HEK293 (cell line): ENCODE measurements at regions not wholly inside any gene's neighbourhood (a gene's known extent, or its start where the extent isn't known, plus 50 kb on each side); places are given as distances from the start of the nearest gene placed in this dataset.

Experiments
- HOXA7 ChIP-seq: sonication (generic); formaldehyde crosslinking; IDR thresholded peaks from 2 replicates; pipeline ENCODE4 v1.8.1; 2022; ENCODE audit warnings: missing genetic modification reagents, borderline replicate concordance
- KLF10 ChIP-seq: fragments of 450-650 bp; IDR thresholded peaks from 2 replicates; pipeline ENCODE4 v1.5.1; 2018; ENCODE audit warnings: missing biosample characterization, mild to moderate bottlenecking, missing genetic modification characterization
- KLF7 ChIP-seq: fragments of 450-650 bp; formaldehyde crosslinking; IDR thresholded peaks from 2 replicates; pipeline ENCODE4 v1.5.1; 2016; ENCODE audit warnings: missing biosample characterization, missing genetic modification characterization, borderline replicate concordance
- MEIS1 ChIP-seq: sonication (generic); formaldehyde crosslinking; IDR thresholded peaks from 2 replicates; pipeline ENCODE4 v1.8.1; 2022; ENCODE audit warnings: missing genetic modification reagents, mild to moderate bottlenecking, borderline replicate concordance
- MYNN ChIP-seq: fragments of 450-650 bp; formaldehyde crosslinking; IDR thresholded peaks from 2 replicates; pipeline ENCODE4 v1.5.1; 2016; ENCODE audit warnings: missing biosample characterization, missing genetic modification characterization, borderline replicate concordance
- MZF1 ChIP-seq: fragments of 450-650 bp; formaldehyde crosslinking; IDR thresholded peaks from 2 replicates; pipeline ENCODE4 v1.5.1; 2017; ENCODE audit warnings: missing biosample characterization, missing genetic modification characterization, borderline replicate concordance
- OSR2 ChIP-seq: fragments of 450-650 bp; formaldehyde crosslinking; IDR thresholded peaks from 2 replicates; pipeline ENCODE4 v1.5.1; 2016; ENCODE audit warnings: missing biosample characterization, missing genetic modification characterization
- SALL2 ChIP-seq: fragments of 450-650 bp; formaldehyde crosslinking; IDR thresholded peaks from 2 replicates; pipeline ENCODE4 v1.5.0; 2017; ENCODE audit warnings: missing biosample characterization, mild to moderate bottlenecking, missing genetic modification characterization, borderline replicate concordance
- SP3 ChIP-seq: fragments of 450-650 bp; formaldehyde crosslinking; IDR thresholded peaks from 2 replicates; pipeline ENCODE4 v1.5.1; 2016; ENCODE audit warnings: missing biosample characterization, missing genetic modification characterization
- ZNF211 ChIP-seq: fragments of 450-650 bp; formaldehyde crosslinking; IDR thresholded peaks from 2 replicates; pipeline ENCODE4 v1.5.1; 2016; ENCODE audit warnings: low read depth, missing biosample characterization, missing genetic modification characterization
- ZNF335 ChIP-seq: fragments of 450-650 bp; formaldehyde crosslinking; conservative IDR thresholded peaks from 2 replicates; pipeline ENCODE4 v1.5.1; 2016; ENCODE audit warnings: missing biosample characterization, missing genetic modification characterization
- ZNF394 ChIP-seq: fragments of 450-650 bp; formaldehyde crosslinking; IDR thresholded peaks from 2 replicates; pipeline ENCODE4 v1.5.1; 2016; ENCODE audit warnings: missing biosample characterization, missing genetic modification characterization, mild to moderate bottlenecking, moderate library complexity, borderline replicate concordance
- ZNF426 ChIP-seq: fragments of 450-650 bp; formaldehyde crosslinking; IDR thresholded peaks from 2 replicates; pipeline ENCODE4 v1.5.1; 2017; ENCODE audit warnings: missing biosample characterization, missing genetic modification characterization, mild to moderate bottlenecking, inconsistent platforms, moderate library complexity
- ZNF664 ChIP-seq: fragments of 450-650 bp; formaldehyde crosslinking; IDR thresholded peaks from 2 replicates; pipeline ENCODE4 v1.5.1; 2016; ENCODE audit warnings: missing biosample characterization, missing genetic modification characterization
- ZNF76 ChIP-seq: fragments of 450-650 bp; formaldehyde crosslinking; IDR thresholded peaks from 2 replicates; pipeline ENCODE4; 2016; ENCODE audit warnings: low read depth, missing biosample characterization, missing genetic modification characterization, borderline replicate concordance
- ZNF791 ChIP-seq: fragments of 450-650 bp; formaldehyde crosslinking; IDR thresholded peaks from 2 replicates; pipeline ENCODE4 v1.5.1; 2016; ENCODE audit warnings: missing biosample characterization, missing genetic modification characterization
- ZSCAN23 ChIP-seq: fragments of 450-650 bp; formaldehyde crosslinking; IDR thresholded peaks from 2 replicates; pipeline ENCODE4 v1.5.1; 2016; ENCODE audit warnings: missing biosample characterization, missing genetic modification characterization
- TF ChIP-seq, protein P1 (sequence below): fragments of 450-650 bp; formaldehyde crosslinking; IDR thresholded peaks from 2 replicates; pipeline ENCODE4 v1.5.1; 2016; ENCODE audit warnings: missing biosample characterization, missing genetic modification characterization, borderline replicate concordance
- TF ChIP-seq, protein P2 (sequence below): fragments of 450-650 bp; formaldehyde crosslinking; conservative IDR thresholded peaks from 2 replicates; pipeline ENCODE4 v1.5.1; 2016; ENCODE audit warnings: low read depth, missing biosample characterization, missing genetic modification characterization
- TF ChIP-seq, protein P3 (sequence below): fragments of 450-650 bp; formaldehyde crosslinking; IDR thresholded peaks from 2 replicates; pipeline ENCODE4 v1.5.1; 2016; ENCODE audit warnings: missing biosample characterization, missing genetic modification characterization, low read depth
- TF ChIP-seq, protein P4 (sequence below): fragments of 450-650 bp; formaldehyde crosslinking; IDR thresholded peaks from 2 replicates; pipeline ENCODE4 v1.5.1; 2017; ENCODE audit warnings: missing biosample characterization, mild to moderate bottlenecking, missing genetic modification characterization, moderate library complexity
- TF ChIP-seq, protein P5 (sequence below): fragments of 450-650 bp; formaldehyde crosslinking; IDR thresholded peaks from 2 replicates; pipeline ENCODE4 v1.5.1; 2016; ENCODE audit warnings: missing biosample characterization, missing genetic modification characterization
- TF ChIP-seq, protein P6 (sequence below): fragments of 450-650 bp; formaldehyde crosslinking; IDR thresholded peaks from 2 replicates; pipeline ENCODE4 v1.5.1; 2016; ENCODE audit warnings: missing biosample characterization, missing genetic modification characterization

DNA sequence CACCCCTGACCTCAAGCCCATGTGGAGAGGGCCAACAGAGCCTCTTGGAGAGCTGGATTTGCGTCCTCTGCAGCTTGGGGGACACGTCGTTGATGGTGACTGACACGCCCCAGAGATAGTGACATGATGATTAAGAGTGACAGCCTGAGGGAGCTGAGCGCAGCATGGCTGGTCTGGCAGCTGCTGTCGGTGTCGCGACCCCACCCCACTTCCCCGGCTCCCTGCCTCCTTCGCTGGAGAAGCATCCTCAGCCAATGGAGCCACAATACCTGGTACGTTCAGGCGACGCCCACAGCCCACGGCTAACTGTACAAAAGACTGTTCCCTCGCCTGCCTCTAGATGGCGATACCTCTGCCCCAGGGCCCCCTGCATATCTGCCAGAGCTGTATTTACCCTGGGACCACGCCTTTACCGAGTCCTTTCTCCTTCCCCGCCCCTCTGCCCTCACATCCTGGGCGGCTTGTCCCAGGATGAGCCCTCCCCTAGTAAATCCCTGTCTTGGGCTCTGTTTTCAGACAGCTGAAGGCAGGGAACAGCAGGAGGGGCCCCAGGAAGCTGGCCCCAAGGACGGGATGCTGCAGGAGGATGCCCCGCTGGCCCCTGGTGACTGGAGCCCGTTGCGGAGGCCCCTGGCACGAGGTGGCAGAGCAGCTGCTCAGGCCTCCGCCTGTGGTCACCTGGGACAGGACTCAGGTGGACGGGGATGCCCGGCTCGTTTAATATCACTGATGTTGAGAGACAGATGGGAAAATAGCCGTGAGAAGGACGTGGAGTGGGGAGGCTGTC lies 90.6 kb downstream of the RPS6KA4 start (continued):
- TF ChIP-seq, protein P1, sequence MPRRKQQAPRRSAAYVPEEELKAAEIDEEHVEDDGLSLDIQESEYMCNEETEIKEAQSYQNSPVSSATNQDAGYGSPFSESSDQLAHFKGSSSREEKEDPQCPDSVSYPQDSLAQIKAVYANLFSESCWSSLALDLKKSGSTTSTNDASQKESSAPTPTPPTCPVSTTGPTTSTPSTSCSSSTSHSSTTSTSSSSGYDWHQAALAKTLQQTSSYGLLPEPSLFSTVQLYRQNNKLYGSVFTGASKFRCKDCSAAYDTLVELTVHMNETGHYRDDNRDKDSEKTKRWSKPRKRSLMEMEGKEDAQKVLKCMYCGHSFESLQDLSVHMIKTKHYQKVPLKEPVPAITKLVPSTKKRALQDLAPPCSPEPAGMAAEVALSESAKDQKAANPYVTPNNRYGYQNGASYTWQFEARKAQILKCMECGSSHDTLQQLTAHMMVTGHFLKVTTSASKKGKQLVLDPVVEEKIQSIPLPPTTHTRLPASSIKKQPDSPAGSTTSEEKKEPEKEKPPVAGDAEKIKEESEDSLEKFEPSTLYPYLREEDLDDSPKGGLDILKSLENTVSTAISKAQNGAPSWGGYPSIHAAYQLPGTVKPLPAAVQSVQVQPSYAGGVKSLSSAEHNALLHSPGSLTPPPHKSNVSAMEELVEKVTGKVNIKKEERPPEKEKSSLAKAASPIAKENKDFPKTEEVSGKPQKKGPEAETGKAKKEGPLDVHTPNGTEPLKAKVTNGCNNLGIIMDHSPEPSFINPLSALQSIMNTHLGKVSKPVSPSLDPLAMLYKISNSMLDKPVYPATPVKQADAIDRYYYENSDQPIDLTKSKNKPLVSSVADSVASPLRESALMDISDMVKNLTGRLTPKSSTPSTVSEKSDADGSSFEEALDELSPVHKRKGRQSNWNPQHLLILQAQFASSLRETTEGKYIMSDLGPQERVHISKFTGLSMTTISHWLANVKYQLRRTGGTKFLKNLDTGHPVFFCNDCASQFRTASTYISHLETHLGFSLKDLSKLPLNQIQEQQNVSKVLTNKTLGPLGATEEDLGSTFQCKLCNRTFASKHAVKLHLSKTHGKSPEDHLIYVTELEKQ (tag by site-specific recombination): no peak
- TF ChIP-seq ZNF76 (tag by site-specific recombination): no peak
- TF ChIP-seq KLF7 (tag by site-specific recombination): 0 out of 2 replicates have a peak, but pooled peaks have one; percentile 52
- no peak for TF ChIP-seq ZNF211 (tag by site-specific recombination)
- TF ChIP-seq SALL2 (tag by site-specific recombination): no peak
- no peak for TF ChIP-seq ZSCAN23 (tag by site-specific recombination)
- TF ChIP-seq MYNN (tag by site-specific recombination): no peak
- no peak for TF ChIP-seq ZNF664 (tag by site-specific recombination)
- no peak for TF ChIP-seq MEIS1 (CRISPR knock-in tag)
- TF ChIP-seq, protein P2, sequence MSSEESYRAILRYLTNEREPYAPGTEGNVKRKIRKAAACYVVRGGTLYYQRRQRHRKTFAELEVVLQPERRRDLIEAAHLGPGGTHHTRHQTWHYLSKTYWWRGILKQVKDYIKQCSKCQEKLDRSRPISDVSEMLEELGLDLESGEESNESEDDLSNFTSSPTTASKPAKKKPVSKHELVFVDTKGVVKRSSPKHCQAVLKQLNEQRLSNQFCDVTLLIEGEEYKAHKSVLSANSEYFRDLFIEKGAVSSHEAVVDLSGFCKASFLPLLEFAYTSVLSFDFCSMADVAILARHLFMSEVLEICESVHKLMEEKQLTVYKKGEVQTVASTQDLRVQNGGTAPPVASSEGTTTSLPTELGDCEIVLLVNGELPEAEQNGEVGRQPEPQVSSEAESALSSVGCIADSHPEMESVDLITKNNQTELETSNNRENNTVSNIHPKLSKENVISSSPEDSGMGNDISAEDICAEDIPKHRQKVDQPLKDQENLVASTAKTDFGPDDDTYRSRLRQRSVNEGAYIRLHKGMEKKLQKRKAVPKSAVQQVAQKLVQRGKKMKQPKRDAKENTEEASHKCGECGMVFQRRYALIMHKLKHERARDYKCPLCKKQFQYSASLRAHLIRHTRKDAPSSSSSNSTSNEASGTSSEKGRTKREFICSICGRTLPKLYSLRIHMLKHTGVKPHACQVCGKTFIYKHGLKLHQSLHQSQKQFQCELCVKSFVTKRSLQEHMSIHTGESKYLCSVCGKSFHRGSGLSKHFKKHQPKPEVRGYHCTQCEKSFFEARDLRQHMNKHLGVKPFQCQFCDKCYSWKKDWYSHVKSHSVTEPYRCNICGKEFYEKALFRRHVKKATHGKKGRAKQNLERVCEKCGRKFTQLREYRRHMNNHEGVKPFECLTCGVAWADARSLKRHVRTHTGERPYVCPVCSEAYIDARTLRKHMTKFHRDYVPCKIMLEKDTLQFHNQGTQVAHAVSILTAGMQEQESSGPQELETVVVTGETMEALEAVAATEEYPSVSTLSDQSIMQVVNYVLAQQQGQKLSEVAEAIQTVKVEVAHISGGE (tag by site-specific recombination): no peak
- TF ChIP-seq ZNF426 (tag by site-specific recombination): no peak
- TF ChIP-seq, protein P3, sequence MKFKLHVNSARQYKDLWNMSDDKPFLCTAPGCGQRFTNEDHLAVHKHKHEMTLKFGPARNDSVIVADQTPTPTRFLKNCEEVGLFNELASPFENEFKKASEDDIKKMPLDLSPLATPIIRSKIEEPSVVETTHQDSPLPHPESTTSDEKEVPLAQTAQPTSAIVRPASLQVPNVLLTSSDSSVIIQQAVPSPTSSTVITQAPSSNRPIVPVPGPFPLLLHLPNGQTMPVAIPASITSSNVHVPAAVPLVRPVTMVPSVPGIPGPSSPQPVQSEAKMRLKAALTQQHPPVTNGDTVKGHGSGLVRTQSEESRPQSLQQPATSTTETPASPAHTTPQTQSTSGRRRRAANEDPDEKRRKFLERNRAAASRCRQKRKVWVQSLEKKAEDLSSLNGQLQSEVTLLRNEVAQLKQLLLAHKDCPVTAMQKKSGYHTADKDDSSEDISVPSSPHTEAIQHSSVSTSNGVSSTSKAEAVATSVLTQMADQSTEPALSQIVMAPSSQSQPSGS: no peak
- TF ChIP-seq ZNF791 (tag by site-specific recombination): no peak
- TF ChIP-seq SP3: peak; percentile 65
- TF ChIP-seq MZF1 (tag by site-specific recombination): no peak
- TF ChIP-seq HOXA7 (CRISPR knock-in tag): no peak
- no peak for TF ChIP-seq ZNF394
- TF ChIP-seq OSR2: no peak
- TF ChIP-seq, protein P4, sequence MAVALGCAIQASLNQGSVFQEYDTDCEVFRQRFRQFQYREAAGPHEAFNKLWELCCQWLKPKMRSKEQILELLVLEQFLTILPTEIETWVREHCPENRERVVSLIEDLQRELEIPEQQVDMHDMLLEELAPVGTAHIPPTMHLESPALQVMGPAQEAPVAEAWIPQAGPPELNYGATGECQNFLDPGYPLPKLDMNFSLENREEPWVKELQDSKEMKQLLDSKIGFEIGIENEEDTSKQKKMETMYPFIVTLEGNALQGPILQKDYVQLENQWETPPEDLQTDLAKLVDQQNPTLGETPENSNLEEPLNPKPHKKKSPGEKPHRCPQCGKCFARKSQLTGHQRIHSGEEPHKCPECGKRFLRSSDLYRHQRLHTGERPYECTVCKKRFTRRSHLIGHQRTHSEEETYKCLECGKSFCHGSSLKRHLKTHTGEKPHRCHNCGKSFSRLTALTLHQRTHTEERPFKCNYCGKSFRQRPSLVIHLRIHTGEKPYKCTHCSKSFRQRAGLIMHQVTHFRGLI (tag by site-specific recombination): no peak
- TF ChIP-seq KLF10 (tag by site-specific recombination): 0 out of 2 replicates have a peak, but pooled peaks have one; percentile 45
- TF ChIP-seq, protein P5, sequence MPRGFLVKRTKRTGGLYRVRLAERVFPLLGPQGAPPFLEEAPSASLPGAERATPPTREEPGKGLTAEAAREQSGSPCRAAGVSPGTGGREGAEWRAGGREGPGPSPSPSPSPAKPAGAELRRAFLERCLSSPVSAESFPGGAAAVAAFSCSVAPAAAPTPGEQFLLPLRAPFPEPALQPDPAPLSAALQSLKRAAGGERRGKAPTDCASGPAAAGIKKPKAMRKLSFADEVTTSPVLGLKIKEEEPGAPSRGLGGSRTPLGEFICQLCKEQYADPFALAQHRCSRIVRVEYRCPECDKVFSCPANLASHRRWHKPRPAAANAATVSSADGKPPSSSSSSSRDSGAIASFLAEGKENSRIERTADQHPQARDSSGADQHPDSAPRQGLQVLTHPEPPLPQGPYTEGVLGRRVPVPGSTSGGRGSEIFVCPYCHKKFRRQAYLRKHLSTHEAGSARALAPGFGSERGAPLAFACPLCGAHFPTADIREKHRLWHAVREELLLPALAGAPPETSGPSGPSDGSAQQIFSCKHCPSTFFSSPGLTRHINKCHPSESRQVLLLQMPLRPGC (tag by site-specific recombination): no peak
- 0 out of 2 replicates have a peak, but pooled peaks have one; percentile 14 for TF ChIP-seq ZNF335 (tag by site-specific recombination)
- TF ChIP-seq, protein P6, sequence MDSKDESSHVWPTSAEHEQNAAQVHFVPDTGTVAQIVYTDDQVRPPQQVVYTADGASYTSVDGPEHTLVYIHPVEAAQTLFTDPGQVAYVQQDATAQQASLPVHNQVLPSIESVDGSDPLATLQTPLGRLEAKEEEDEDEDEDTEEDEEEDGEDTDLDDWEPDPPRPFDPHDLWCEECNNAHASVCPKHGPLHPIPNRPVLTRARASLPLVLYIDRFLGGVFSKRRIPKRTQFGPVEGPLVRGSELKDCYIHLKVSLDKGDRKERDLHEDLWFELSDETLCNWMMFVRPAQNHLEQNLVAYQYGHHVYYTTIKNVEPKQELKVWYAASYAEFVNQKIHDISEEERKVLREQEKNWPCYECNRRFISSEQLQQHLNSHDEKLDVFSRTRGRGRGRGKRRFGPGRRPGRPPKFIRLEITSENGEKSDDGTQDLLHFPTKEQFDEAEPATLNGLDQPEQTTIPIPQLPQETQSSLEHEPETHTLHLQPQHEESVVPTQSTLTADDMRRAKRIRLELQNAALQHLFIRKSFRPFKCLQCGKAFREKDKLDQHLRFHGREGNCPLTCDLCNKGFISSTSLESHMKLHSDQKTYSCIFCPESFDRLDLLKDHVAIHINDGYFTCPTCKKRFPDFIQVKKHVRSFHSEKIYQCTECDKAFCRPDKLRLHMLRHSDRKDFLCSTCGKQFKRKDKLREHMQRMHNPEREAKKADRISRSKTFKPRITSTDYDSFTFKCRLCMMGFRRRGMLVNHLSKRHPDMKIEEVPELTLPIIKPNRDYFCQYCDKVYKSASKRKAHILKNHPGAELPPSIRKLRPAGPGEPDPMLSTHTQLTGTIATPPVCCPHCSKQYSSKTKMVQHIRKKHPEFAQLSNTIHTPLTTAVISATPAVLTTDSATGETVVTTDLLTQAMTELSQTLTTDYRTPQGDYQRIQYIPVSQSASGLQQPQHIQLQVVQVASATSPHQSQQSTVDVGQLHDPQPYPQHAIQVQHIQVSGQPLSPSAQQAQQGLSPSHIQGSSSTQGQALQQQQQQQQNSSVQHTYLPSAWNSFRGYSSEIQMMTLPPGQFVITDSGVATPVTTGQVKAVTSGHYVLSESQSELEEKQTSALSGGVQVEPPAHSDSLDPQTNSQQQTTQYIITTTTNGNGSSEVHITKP (tag by site-specific recombination): no peak
